Activated CD8-positive, alpha-beta T cell treated with anti-CD3 and anti-CD28 coated beads for 36 hours (primary cell): ENCODE measurements at regions not wholly inside any gene's neighbourhood (a gene's known extent, or its start where the extent isn't known, plus 50 kb on each side); places are given as distances from the start of the nearest gene placed in this dataset.

Experiments
- ATAC-seq: fragments of 200-7000 bp; cut with Tn5 transposase; one replicate; pipeline ENCODE4 v1.10.0; 2021; ENCODE audit warnings: mild to moderate bottlenecking, moderate library complexity
- CTCF ChIA-PET: fragments of 350-600 bp; sonication (Branson Sonifier 250); formaldehyde crosslinking; loops from one replicate; lab custom pipeline; 2021; ENCODE audit warnings: antibody characterized with exemption; lab: Charles Lee
- POLR2A ChIA-PET: fragments of 350-600 bp; sonication (Branson Sonifier 250); formaldehyde crosslinking; loops from one replicate; lab custom pipeline; 2021; ENCODE audit warnings: antibody characterized with exemption; lab: Charles Lee
- DNase-seq: peaks from one replicate; pipeline ENCODE4 v3.0.0-alpha.2; 2020
- H3K27ac Mint-ChIP-seq: one replicate; pipeline ENCODE4 v1.8.0; 2021; ENCODE audit warnings: mild to moderate bottlenecking, mixed read lengths
- H3K27me3 Mint-ChIP-seq: one replicate; pipeline ENCODE4 v1.8.0; 2021; ENCODE audit warnings: mixed read lengths
- H3K36me3 Mint-ChIP-seq: one replicate; pipeline ENCODE4 v1.8.0; 2021; ENCODE audit warnings: low read depth, mixed read lengths
- H3K4me1 Mint-ChIP-seq: one replicate; pipeline ENCODE4 v1.8.0; 2021; ENCODE audit warnings: low read depth, mixed read lengths
- H3K4me3 Mint-ChIP-seq: one replicate; pipeline ENCODE4 v1.8.0; 2021; ENCODE audit warnings: mild to moderate bottlenecking, moderate library complexity, mixed read lengths
- H3K9me3 Mint-ChIP-seq: one replicate; pipeline ENCODE4 v1.8.0; 2021; ENCODE audit warnings: mixed read lengths
- CTCF ChIP-seq: fragments of 200-600 bp; IDR thresholded peaks from one replicate; pipeline ENCODE4 v1.8.0; 2022; ENCODE audit warnings: antibody characterized with exemption, mild to moderate bottlenecking
- intact Hi-C: fragments of 100-400 bp; cut with micrococcal nuclease; formaldehyde crosslinking; loops from one replicate; pipeline ENCODE4 v1.10.0; 2022

GRCh38 chr14:54220071-54220703 lies 176.6 kb upstream of the CDKN3 start:
- intact Hi-C loops: no loop called here
- peaks cover 12% of the 10 kb centered on the region for H3K4me1 Mint-ChIP-seq
- TF ChIP-seq CTCF: no peak
- ATAC-seq: no peak
- ChIA-PET POLR2A (interaction anchor here (0.5 to 1.1 kb wide), 2 partner anchors 15 to 353 kb away, joined by 3 to 4 read pairs; no protein-coding TSS in a partner anchor), CTCF (interaction anchor here (0.7 to 1.0 kb wide), 2 partner anchors 11 to 45 kb away, joined by 3 read pairs; no protein-coding TSS in a partner anchor)
- H3K27me3 Mint-ChIP-seq: peaks cover 68% of the 10 kb centered on the region
- no peak for DNase-seq
- H3K9me3 Mint-ChIP-seq: peaks cover 3% of the 10 kb centered on the region
- H3K36me3 Mint-ChIP-seq: no peaks in the 10 kb centered on the region
- no peak overlapping the region for H3K27ac Mint-ChIP-seq
- no peak overlapping the region for H3K4me3 Mint-ChIP-seq

- TF ChIP-seq CTCF: no peak
- Mint-ChIP-seq H3K27ac (no peak overlapping the region), H3K4me3 (no peak overlapping the region), H3K9me3 (peaks cover 3% of the 10 kb centered on the region), H3K27me3 (peaks cover 68% of the 10 kb centered on the region), H3K4me1 (peaks cover 12% of the 10 kb centered on the region), H3K36me3 (no peaks in the 10 kb centered on the region)
- ATAC-seq (no peak), DNase-seq (no peak)
- intact Hi-C loops: no loop called here
- POLR2A ChIA-PET: interaction anchor here (1.1 kb wide), 1 partner anchor 16 kb away, joined by 4 read pairs; no protein-coding TSS in a partner anchor
- CTCF ChIA-PET: interaction anchor here (0.7 to 1.0 kb wide), 2 partner anchors 10 to 46 kb away, joined by 3 read pairs; no protein-coding TSS in a partner anchor
Measured at GRCh38 chr14:54220704-54221431, 175.9 kb upstream of the CDKN3 start.

GRCh38 chr14:54221432-54221803 lies 175.4 kb upstream of the CDKN3 start:
- H3K27ac Mint-ChIP-seq: no peak overlapping the region
- peaks cover 67% of the 10 kb centered on the region for H3K27me3 Mint-ChIP-seq
- peaks cover 3% of the 10 kb centered on the region for H3K9me3 Mint-ChIP-seq
- TF ChIP-seq CTCF: no peak
- H3K4me3 Mint-ChIP-seq: no peak overlapping the region
- intact Hi-C loops: no loop called here
- H3K4me1 Mint-ChIP-seq: peaks cover 12% of the 10 kb centered on the region
- ATAC-seq: no peak
- DNase-seq: no peak
- ChIA-PET CTCF (no interaction called here), POLR2A (no interaction called here)
- H3K36me3 Mint-ChIP-seq: no peaks in the 10 kb centered on the region

- TF ChIP-seq CTCF: no peak
- Mint-ChIP-seq H3K27me3 (peaks cover 63% of the 10 kb centered on the region), H3K4me1 (peaks cover 12% of the 10 kb centered on the region), H3K9me3 (no peaks in the 10 kb centered on the region), H3K4me3 (no peak overlapping the region), H3K27ac (no peak overlapping the region), H3K36me3 (no peaks in the 10 kb centered on the region)
- intact Hi-C loops: no loop called here
- DNase-seq (no peak), ATAC-seq (no peak)
- ChIA-PET POLR2A (no interaction called here), CTCF (no interaction called here)
Measured at GRCh38 chr14:54221971-54222370, 174.8 kb upstream of the CDKN3 start.

- Mint-ChIP-seq H3K4me1 (peaks cover 12% of the 10 kb centered on the region), H3K9me3 (no peaks in the 10 kb centered on the region), H3K4me3 (no peak overlapping the region), H3K27me3 (peaks cover 51% of the 10 kb centered on the region), H3K36me3 (no peaks in the 10 kb centered on the region), H3K27ac (no peak overlapping the region)
- DNase-seq (no peak), ATAC-seq (no peak)
- CTCF ChIA-PET: no interaction called here
- POLR2A ChIA-PET: no interaction called here
- no peak for TF ChIP-seq CTCF
- intact Hi-C loops: no loop called here
Measured at GRCh38 chr14:54223831-54224402, 172.9 kb upstream of the CDKN3 start.
